Fibroblast of mammary gland (primary cell): ENCODE measurements at regions not wholly inside any gene's neighbourhood (a gene's known extent, or its start where the extent isn't known, plus 50 kb on each side); places are given as distances from the start of the nearest gene placed in this dataset.
"Not testable (repeated sequence)": the region's sequence is repeated elsewhere in the genome, so short reads cannot be mapped to it uniquely, and the experiment has no call there.

Experiments used
- DNase-seq: peaks from one replicate; pipeline ENCODE4 v3.0.0-alpha.2; 2010; ENCODE audit warnings: low read depth
- H3K4me3 ChIP-seq: 2 replicates; pipeline ENCODE4 v1.5.1; 2011; ENCODE audit warnings: low read depth, mild to moderate bottlenecking, low read length, moderate library complexity; ENCODE audit not compliant: control insufficient read depth
- TF ChIP-seq, protein P1 (sequence below): conservative IDR thresholded peaks from 2 replicates; pipeline ENCODE4 v1.5.1; 2011; ENCODE audit warnings: low read depth, low read length, inconsistent platforms; ENCODE audit not compliant: control insufficient read depth, insufficient read depth

DNA sequence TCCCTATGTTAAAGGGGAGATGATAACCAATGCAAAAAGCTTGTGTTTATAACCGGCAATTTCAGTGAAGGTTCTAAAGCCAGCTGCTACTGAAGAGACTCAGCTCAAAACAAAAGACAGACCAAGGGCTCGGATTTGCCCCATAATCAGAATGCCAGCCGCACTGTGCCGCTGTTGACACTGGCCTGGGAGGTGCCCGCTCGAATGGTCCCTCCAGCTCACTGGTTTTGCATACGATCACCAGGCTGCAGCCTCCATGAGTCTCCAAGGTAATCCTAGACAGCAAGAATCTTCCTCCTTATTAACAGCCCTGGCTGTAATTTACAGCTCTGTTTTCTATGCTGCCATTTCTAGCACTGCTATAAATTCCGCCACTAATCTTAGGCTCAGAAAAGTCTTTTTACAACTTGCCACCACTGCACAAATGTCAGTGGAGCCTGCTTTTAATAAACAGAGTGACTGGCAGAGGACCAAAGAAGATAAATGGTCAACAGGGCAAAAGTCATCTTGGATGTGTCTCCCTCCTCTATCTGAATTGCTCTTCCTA lies 155.7 kb upstream of the SH3BP4 start:
- TF ChIP-seq, protein P1, sequence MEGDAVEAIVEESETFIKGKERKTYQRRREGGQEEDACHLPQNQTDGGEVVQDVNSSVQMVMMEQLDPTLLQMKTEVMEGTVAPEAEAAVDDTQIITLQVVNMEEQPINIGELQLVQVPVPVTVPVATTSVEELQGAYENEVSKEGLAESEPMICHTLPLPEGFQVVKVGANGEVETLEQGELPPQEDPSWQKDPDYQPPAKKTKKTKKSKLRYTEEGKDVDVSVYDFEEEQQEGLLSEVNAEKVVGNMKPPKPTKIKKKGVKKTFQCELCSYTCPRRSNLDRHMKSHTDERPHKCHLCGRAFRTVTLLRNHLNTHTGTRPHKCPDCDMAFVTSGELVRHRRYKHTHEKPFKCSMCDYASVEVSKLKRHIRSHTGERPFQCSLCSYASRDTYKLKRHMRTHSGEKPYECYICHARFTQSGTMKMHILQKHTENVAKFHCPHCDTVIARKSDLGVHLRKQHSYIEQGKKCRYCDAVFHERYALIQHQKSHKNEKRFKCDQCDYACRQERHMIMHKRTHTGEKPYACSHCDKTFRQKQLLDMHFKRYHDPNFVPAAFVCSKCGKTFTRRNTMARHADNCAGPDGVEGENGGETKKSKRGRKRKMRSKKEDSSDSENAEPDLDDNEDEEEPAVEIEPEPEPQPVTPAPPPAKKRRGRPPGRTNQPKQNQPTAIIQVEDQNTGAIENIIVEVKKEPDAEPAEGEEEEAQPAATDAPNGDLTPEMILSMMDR: no peak
- H3K4me3 ChIP-seq: no peak overlapping the region
- no peak for DNase-seq

DNA sequence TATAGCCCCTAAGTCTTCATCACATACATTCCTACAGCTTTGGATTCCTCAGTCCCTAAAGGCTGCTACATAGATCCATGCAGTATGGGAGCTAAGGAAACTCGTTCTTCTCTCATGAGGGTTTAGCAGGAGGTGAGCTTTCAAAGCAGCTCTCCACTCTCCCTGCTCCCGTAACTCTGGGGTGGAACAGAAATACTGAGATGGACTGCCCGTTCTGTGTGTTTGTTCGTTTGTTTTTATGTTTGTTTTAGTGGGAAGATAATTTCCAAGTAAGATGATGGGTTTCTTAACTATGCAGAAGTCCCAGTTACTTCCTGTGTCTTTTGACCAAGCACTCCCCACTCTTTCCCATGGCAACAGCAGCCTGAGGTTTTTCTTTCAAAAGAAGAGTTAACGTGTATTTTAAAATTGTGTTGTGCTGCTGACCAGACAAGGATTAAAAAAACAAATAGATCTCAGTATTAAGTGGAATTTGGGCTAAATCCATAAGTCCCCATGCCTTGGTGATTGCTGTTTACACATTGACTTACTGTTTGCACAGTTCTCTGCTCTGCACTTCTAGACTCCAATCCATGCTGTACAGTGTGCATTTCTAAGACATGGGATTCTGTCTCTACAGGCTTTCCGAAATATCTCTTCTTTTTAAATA lies 156.4 kb upstream of the SH3BP4 start:
- no peak overlapping the region for H3K4me3 ChIP-seq
- TF ChIP-seq, protein P1: no peak
- DNase-seq: no peak

DNA sequence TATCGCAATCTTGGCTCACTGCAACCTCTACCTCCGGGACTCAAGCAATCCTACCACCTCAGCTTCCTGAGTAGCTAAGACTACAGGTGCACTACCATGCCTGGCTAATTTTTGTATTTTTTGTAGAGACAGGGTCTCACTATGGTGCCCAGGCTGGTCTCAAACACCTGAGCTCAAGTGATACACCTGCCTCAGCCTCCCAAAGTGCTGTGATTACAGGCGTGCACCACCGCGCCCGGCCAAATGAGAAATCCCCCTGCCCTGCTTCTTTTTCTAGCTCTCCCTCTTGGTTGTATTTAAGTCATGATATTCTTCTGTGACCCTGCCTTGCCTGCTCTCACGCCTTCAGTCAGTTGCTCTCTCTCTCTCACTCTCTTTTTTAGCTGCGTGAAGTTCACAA lies 157.0 kb upstream of the SH3BP4 start:
- TF ChIP-seq, protein P1: no peak
- no peak for DNase-seq
- H3K4me3 ChIP-seq: no peak overlapping the region

DNA sequence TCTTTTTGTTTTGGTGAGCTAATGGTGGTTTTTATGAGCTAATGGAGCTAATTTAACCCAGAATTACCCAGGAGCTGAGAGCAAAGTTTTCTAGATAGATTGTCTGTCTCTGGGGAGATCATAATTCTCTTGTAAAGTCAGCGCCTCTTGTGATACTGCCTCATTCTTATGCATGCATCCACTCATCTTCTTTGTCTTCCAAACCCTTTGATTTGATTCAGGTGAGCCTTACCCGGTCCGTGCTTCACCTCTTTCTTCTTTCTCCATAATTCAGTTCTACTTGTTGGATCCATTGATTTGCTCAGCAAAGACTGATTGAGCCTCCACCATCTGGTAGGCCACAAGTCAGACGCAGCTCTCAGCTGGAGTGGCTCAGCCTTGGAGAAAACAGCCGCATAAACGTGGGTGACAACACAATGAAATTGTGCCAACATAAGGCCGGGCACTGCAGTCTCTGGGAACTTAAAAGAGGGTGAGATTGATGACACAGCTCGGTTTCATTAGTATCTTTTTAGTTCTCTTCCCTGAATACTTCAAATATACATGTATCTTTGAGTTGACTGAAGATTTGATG lies 158.5 kb upstream of the SH3BP4 start:
- no peak overlapping the region for H3K4me3 ChIP-seq
- no peak for DNase-seq
- TF ChIP-seq, protein P1: no peak

DNA sequence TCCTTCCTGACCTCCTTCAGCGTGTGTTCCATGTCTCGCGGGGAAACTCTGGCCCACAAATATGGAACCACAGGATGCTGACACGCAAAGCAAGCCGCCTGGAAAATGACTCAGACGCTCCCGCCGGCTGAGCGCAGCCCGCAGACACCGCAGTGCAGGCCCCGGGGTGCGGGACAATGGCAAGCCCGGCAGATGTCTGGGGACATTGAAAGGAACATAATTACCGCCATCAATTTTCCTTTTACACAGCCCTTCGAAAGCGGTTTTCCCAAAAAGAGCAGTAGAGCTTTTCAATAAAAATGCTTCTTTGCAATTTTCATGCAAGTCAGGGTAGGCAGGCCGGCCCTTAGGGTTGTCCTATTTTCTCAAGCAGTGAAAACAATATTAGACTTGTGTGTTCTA lies 159.2 kb upstream of the SH3BP4 start:
- H3K4me3 ChIP-seq: no peak overlapping the region
- TF ChIP-seq, protein P1: no peak
- DNase-seq: no peak

DNA sequence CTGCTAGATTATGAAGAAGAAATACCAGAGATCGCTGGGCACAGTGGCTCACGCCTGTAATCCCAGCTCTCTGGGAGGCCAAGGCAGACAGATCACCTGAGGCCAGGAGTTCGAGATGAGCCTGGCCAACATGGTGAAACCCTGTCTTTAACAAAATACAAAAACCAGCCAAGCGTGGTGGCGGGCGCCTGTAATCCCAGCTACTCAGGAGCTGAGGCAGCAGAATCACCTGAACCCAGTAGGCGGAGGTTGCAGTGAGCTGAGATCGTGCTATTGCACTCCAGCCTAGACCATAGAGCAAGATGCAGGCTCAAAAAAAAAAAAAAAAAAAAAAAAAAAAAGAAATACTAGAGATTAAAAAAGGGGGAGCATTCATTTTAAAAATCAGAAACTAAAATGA lies 159.7 kb upstream of the SH3BP4 start:
- DNase-seq: not testable (repeated sequence)

DNA sequence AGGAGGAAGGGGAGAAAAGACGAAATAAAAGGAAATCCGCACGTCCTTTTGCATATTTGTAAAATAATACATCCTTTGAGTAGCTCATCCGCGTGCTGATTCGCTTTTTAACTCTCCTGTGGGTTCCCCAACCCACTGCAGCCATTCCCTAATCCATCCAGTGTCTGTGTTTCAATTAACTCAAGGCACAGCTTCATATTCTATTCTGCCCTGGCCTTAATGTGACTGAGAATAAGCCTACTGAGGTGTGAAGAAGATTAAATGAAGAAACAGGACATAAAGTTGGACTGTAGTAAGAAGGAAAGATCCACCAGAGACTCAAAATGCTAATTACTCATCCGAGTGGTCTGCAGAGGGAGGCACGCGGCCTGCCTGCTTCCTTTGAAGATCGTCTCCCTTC lies 161.4 kb upstream of the SH3BP4 start:
- TF ChIP-seq, protein P1: no peak

More for the DNA sequence above, 159.7 kb upstream of the SH3BP4 start:
- H3K4me3 ChIP-seq: not testable (repeated sequence)

More for the DNA sequence above, 161.4 kb upstream of the SH3BP4 start:
- DNase-seq: no peak
- no peak overlapping the region for H3K4me3 ChIP-seq
